ENCODE measurements at regions not wholly inside any gene's neighbourhood (a gene's known extent, or its start where the extent isn't known, plus 50 kb on each side); places are given as distances from the start of the nearest gene placed in this dataset.

DNA sequence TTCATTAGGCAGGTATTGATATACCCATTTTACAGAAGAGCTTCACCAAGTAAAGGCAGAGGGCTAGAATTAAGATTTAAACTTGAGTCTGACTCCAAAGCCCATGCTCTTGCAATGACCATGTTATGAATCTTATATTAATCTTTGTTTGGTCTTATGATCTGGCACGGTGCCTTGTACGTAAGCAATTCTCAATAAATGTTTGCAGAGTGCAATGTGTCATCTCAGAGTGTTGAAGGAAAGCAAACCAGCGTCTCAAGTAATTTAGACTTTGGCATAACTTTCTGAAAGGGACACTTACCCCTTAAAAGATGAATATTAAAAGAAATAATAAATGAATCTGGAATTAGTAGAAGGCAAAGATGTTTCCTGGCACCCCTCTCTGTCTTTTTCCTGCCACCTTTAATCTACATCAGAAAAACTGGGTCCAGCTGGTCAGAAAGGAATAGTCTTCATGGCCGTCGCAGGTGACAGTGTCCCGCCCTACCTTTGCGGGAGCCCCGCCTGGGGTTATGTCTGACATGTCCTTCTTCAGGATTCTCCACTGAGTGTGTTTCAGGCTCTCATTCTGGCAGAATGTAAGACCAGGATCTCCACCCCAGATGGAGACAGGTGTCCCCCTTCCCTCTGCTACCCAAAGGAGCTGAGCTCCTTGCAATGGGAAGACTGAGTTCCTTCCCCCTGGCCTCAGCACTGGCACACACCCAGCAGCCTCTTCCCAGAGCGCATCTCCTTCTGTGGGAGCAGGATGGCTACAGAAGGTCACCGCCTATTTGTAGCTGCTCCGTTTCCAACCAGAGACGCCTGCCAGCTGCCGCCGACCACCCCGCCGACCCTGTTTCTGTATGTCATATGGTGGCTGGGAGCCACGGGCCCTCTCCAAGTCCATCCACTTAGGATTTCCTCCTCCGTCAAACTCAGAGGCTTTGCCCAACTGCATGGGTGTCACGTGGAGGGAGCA, 266.3 kb upstream of the ECI2 start:
- TF ChIP-seq CTCF (IDR thresholded peaks at IDR 0.05) (no peak), POLR2A (IDR thresholded peaks at IDR 0.05; ENCODE audit: low read depth) (no peak), POLR2AphosphoS5 (IDR thresholded peaks at IDR 0.05) (no peak), EP300 (IDR thresholded peaks at IDR 0.05) (no peak)
